ENCODE measurements at regions not wholly inside any gene's neighbourhood (a gene's known extent, or its start where the extent isn't known, plus 50 kb on each side); places are given as distances from the start of the nearest gene placed in this dataset.

DNA sequence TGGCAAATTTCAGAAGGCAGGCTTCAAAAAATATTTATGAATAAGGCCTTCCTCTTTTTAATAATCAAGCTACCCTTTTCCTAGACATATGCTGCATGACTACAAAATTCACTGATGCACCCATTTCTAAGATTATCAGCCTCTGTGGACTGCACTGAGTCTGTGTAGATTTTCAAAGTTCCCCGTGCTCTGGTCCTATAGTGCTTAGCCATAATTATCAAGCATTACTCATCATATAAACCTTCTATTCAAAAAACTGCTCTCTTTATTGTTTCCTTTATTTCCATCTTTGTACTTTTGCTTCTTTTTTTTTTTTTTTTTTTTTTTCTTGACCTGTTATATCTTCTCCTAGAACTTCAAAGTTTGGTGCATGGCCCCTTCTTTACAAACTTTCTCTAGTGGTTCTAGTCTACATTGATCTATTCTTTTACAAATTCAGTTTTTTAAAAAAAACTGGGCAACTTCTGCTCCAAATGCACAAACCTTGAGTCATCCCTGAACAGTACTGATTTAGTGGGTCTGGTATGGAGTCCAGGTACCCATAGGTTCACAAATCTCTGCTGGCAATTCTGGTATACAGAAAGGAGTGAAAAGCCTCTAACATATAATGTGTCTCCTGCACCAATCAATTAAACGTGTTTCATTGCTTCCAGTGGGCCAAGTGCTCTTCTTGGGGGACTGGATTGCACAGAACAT, 481.9 kb downstream of the NUP35 start:
- H3K36me3 ChIP-seq (ENCODE audit: control insufficient read depth in 3 of 3, insufficient read depth in 2 of 3, low read depth in 1 of 3, low read length in 3 of 3) = no peaks in the 10 kb centered on the region
- peaks cover 0 to 6% (median 0%) of the 10 kb centered on the region in 3 donors for H3K4me1 ChIP-seq (ENCODE audit: control insufficient read depth in 3 of 3, insufficient read depth in 2 of 3, low read depth in 1 of 3, low read length in 2 of 3)
- no peak overlapping the region for H3K27ac ChIP-seq (ENCODE audit: low read depth in 1 of 3, low read length in 2 of 3)
- no peaks in the 10 kb centered on the region for H3K27me3 ChIP-seq (ENCODE audit: control insufficient read depth in 3 of 3, insufficient read depth in 3 of 3, low read length in 3 of 3)
- DNase-seq (no peak), FAIRE-seq (no peak)
- WGBS, 3 donors = 71 to 81% (median 79%) methylated on average over 2 of the region's 2 CpGs
- no peaks in the 10 kb centered on the region for H3K9me3 ChIP-seq (ENCODE audit: control insufficient read depth in 2 of 2, insufficient read depth in 1 of 2, low read depth in 1 of 2, low read length in 1 of 2)
- no peak overlapping the region for H3K4me3 ChIP-seq (ENCODE audit: low read depth in 1 of 3, low read length in 3 of 3)

DNA sequence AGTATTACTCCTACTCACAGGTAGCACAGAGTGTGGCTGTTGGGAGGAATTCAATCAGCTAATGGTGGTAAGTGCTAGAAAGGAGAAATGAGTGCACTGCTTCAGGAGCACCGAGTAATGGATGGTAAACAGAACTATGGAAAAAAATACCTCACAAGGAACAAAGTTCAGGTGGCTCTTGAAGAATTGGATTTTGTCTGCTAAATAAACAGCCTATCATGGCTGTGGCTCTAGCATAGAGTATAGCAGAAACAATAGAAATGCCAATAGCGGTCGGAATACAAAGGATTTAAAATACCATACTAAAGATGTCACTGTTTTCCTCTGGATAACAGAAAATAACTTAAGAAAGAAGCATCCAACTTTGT, 482.5 kb downstream of the NUP35 start:
- FAIRE-seq (no peak), DNase-seq (peak in 1 of 2 donors; percentile 18)
- H3K36me3 ChIP-seq (ENCODE audit: control insufficient read depth in 3 of 3, insufficient read depth in 2 of 3, low read depth in 1 of 3, low read length in 3 of 3) = no peaks in the 10 kb centered on the region
- H3K27me3 ChIP-seq (ENCODE audit: control insufficient read depth in 3 of 3, insufficient read depth in 3 of 3, low read length in 3 of 3) = no peaks in the 10 kb centered on the region
- H3K27ac ChIP-seq (ENCODE audit: low read depth in 1 of 3, low read length in 2 of 3) = no peak overlapping the region
- no peaks in the 10 kb centered on the region for H3K9me3 ChIP-seq (ENCODE audit: control insufficient read depth in 2 of 2, insufficient read depth in 1 of 2, low read depth in 1 of 2, low read length in 1 of 2)
- peaks cover 0 to 6% (median 0%) of the 10 kb centered on the region in 3 donors for H3K4me1 ChIP-seq (ENCODE audit: control insufficient read depth in 3 of 3, insufficient read depth in 2 of 3, low read depth in 1 of 3, low read length in 2 of 3)
- no peak overlapping the region for H3K4me3 ChIP-seq (ENCODE audit: low read depth in 1 of 3, low read length in 3 of 3)
- WGBS, 3 donors = 54 to 78% (median 65%) methylated on average over 3 of the region's 3 CpGs

DNA sequence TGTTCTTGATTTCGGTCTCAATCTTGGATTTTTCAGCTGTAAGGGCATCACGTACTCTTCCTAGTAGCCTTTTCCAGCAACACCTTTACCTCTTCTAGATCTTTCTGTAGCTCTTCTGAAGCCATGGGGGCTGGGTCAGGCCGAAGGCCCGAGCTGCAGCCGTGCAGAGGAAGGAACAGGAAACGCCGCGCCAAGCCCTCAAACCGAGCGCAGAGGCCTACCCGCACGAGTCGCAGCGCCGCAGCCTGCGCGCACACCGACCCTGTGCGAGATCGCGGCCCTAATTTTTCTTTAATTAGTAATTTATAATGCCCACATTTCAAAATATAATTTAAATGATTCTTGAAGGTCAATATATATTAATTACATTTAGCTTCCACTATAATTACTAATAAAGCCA, 483.8 kb downstream of the NUP35 start:
- DNase-seq = no peak
- FAIRE-seq = no peak
- H3K27me3 ChIP-seq (ENCODE audit: control insufficient read depth in 3 of 3, insufficient read depth in 3 of 3, low read length in 3 of 3) = no peaks in the 10 kb centered on the region
- no peaks in the 10 kb centered on the region for H3K9me3 ChIP-seq (ENCODE audit: control insufficient read depth in 2 of 2, insufficient read depth in 1 of 2, low read depth in 1 of 2, low read length in 1 of 2)
- H3K27ac ChIP-seq (ENCODE audit: low read depth in 1 of 3, low read length in 2 of 3) = no peak overlapping the region
- H3K4me1 ChIP-seq (ENCODE audit: control insufficient read depth in 3 of 3, insufficient read depth in 2 of 3, low read depth in 1 of 3, low read length in 2 of 3) = peaks cover 0 to 6% (median 0%) of the 10 kb centered on the region in 3 donors
- H3K36me3 ChIP-seq (ENCODE audit: control insufficient read depth in 3 of 3, insufficient read depth in 2 of 3, low read depth in 1 of 3, low read length in 3 of 3) = no peaks in the 10 kb centered on the region
- no peak overlapping the region for H3K4me3 ChIP-seq (ENCODE audit: low read depth in 1 of 3, low read length in 3 of 3)
- 96 to 97% (median 96%) methylated on average over 21 of the region's 21 CpGs for WGBS, 3 donors

DNA sequence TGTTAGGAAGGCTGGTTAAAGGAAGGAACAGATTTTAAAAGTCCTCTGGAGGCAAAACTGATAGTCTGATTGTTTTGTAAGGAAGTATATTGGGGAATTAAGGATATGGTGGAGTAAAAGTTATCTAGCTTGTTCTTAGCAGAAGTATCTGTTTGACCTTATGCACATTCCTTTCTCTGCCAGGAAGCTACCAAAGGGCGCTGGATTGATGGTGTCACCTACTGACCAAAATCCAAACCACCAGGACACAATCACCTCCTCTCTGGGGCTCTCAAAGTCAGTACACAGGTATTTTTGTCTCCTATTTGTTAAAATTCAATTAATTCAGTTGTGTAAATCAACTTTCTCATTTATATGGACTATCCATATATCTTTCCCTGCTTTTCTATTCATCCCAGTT, 484.5 kb downstream of the NUP35 start:
- Histone ChIP-seq H3K4me3 (ENCODE audit: low read depth in 1 of 3, low read length in 3 of 3) (no peak overlapping the region), H3K27me3 (ENCODE audit: control insufficient read depth in 3 of 3, insufficient read depth in 3 of 3, low read length in 3 of 3) (no peaks in the 10 kb centered on the region), H3K4me1 (ENCODE audit: control insufficient read depth in 3 of 3, insufficient read depth in 2 of 3, low read depth in 1 of 3, low read length in 2 of 3) (peaks cover 0 to 6% (median 0%) of the 10 kb centered on the region in 3 donors), H3K27ac (ENCODE audit: low read depth in 1 of 3, low read length in 2 of 3) (no peak overlapping the region), H3K9me3 (ENCODE audit: control insufficient read depth in 2 of 2, insufficient read depth in 1 of 2, low read depth in 1 of 2, low read length in 1 of 2) (no peaks in the 10 kb centered on the region), H3K36me3 (ENCODE audit: control insufficient read depth in 3 of 3, insufficient read depth in 2 of 3, low read depth in 1 of 3, low read length in 3 of 3) (no peaks in the 10 kb centered on the region)
- DNase-seq (no peak), FAIRE-seq (no peak)
- WGBS, 3 donors = 89 to 91% (median 90%) methylated on average over 1 of the region's 1 CpG

DNA sequence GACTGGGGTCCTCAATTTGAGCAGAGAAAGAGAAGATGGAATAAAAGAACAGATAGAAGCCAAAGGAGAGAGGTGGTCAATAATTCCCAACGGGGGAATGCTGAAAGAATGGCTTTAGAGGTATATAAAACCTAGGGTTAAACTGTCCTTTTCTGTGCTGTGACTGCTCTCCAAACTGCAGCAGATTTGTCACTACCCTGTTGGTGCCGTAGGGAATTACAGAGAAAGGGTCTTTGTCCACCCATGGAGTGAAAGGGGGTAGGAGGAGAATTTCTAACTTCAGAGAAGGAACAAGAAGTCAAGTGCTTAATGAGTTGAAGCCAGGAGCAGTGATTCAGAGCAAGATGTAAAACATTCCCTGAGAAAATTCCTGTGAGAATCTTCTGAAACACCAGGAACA, 486.5 kb downstream of the NUP35 start:
- no peak overlapping the region for H3K27ac ChIP-seq (ENCODE audit: low read depth in 1 of 3, low read length in 2 of 3)
- no peaks in the 10 kb centered on the region for H3K27me3 ChIP-seq (ENCODE audit: control insufficient read depth in 3 of 3, insufficient read depth in 3 of 3, low read length in 3 of 3)
- FAIRE-seq (no peak), DNase-seq (no peak)
- H3K4me3 ChIP-seq (ENCODE audit: low read depth in 1 of 3, low read length in 3 of 3) = no peak overlapping the region
- no peaks in the 10 kb centered on the region for H3K4me1 ChIP-seq (ENCODE audit: control insufficient read depth in 3 of 3, insufficient read depth in 2 of 3, low read depth in 1 of 3, low read length in 2 of 3)
- WGBS, 3 donors = 58 to 69% (median 62%) methylated on average over 2 of the region's 2 CpGs
- no peaks in the 10 kb centered on the region for H3K9me3 ChIP-seq (ENCODE audit: control insufficient read depth in 2 of 2, insufficient read depth in 1 of 2, low read depth in 1 of 2, low read length in 1 of 2)
- no peaks in the 10 kb centered on the region for H3K36me3 ChIP-seq (ENCODE audit: control insufficient read depth in 3 of 3, insufficient read depth in 2 of 3, low read depth in 1 of 3, low read length in 3 of 3)

DNA sequence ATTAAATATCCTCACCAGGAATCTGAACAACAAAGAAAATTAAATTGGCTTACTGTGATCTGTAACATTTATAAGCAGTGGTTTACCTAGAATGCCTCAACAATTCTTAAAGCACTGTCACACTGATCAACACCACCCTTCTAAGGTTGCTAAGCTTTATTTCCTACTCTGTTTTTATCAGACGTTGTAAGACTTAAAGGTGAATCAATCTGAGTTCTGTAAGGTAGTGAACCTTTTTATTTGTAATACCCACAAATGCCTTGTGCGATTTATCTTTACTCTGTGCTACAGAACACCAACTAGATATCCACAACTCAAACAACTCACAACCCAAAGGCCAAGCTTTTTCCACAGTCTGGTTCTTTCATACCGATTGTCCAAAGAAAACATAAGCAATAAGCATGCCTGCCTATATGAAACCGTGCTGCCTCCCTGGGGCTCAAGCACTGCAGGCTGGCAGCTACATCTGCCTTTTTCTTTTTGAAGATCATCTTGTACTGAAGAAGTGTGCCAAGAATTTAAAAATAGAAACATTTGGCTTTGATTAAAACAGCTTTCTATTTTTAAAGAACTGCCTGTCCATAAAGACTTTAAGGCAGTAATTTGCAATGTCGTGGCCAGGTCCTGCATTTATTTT, 490.7 kb downstream of the NUP35 start:
- no peaks in the 10 kb centered on the region for H3K36me3 ChIP-seq (ENCODE audit: control insufficient read depth in 3 of 3, insufficient read depth in 2 of 3, low read depth in 1 of 3, low read length in 3 of 3)
- WGBS, 3 donors = 62 to 75% (median 74%) methylated on average over 5 of the region's 5 CpGs
- DNase-seq = no peak
- no peaks in the 10 kb centered on the region for H3K27me3 ChIP-seq (ENCODE audit: control insufficient read depth in 3 of 3, insufficient read depth in 3 of 3, low read length in 3 of 3)
- no peak overlapping the region for H3K4me3 ChIP-seq (ENCODE audit: low read depth in 1 of 3, low read length in 3 of 3)
- no peak for FAIRE-seq
- H3K9me3 ChIP-seq (ENCODE audit: control insufficient read depth in 2 of 2, insufficient read depth in 1 of 2, low read depth in 1 of 2, low read length in 1 of 2) = no peaks in the 10 kb centered on the region
- no peak overlapping the region for H3K27ac ChIP-seq (ENCODE audit: low read depth in 1 of 3, low read length in 2 of 3)
- no peaks in the 10 kb centered on the region for H3K4me1 ChIP-seq (ENCODE audit: control insufficient read depth in 3 of 3, insufficient read depth in 2 of 3, low read depth in 1 of 3, low read length in 2 of 3)

DNA sequence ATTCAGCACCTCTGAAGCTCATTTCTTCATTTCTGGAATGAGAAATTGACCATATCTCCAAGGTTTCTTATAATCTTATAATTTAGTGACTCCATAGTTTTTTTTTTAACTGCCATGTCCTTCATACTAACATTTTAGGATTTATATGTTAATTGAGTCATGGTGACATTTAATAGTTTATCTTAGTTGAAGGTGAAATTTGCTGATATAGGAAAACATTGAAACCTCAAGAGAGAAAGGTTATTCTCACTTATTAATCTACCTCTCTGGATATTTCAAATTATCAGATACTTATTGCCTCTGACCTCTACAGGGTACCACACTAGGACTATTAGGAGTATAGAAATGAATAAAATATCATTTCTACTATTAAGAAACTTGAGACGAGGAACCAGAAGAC, 499.0 kb downstream of the NUP35 start:
- Histone ChIP-seq H3K4me3 (ENCODE audit: low read depth in 1 of 3, low read length in 3 of 3) (no peak overlapping the region), H3K9me3 (ENCODE audit: control insufficient read depth in 2 of 2, insufficient read depth in 1 of 2, low read depth in 1 of 2, low read length in 1 of 2) (no peaks in the 10 kb centered on the region), H3K27ac (ENCODE audit: low read depth in 1 of 3, low read length in 2 of 3) (no peak overlapping the region), H3K4me1 (ENCODE audit: control insufficient read depth in 3 of 3, insufficient read depth in 2 of 3, low read depth in 1 of 3, low read length in 2 of 3) (no peaks in the 10 kb centered on the region), H3K27me3 (ENCODE audit: control insufficient read depth in 3 of 3, insufficient read depth in 3 of 3, low read length in 3 of 3) (no peaks in the 10 kb centered on the region), H3K36me3 (ENCODE audit: control insufficient read depth in 3 of 3, insufficient read depth in 2 of 3, low read depth in 1 of 3, low read length in 3 of 3) (no peaks in the 10 kb centered on the region)
- DNase-seq = no peak
- WGBS, 3 donors = 85 to 97% (median 89%) methylated on average over 1 of the region's 1 CpG
- FAIRE-seq = no peak

DNA sequence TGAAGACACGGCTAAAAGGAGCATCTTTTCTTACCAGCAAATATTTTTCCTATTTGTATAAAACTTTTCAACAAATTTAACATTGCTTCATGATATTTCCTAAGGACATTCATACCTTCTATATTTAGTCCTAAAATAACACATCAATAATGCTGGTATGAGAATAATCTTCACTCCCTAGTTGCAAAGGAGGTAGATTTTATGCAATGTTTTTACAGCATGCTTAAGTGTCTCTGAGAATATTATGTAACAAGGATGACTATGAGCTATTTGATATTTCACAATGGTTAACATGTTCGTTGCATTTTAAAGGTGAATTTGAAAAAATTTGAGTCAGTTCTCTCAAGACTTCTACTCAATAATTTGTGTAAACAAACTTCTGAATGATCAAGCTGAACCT, 506.7 kb downstream of the NUP35 start:
- H3K4me1 ChIP-seq (ENCODE audit: control insufficient read depth in 3 of 3, insufficient read depth in 2 of 3, low read depth in 1 of 3, low read length in 2 of 3) = no peaks in the 10 kb centered on the region
- no peaks in the 10 kb centered on the region for H3K27me3 ChIP-seq (ENCODE audit: control insufficient read depth in 3 of 3, insufficient read depth in 3 of 3, low read length in 3 of 3)
- no peak for DNase-seq
- no peak for FAIRE-seq
- 69 to 76% (median 75%) methylated on average over 2 of the region's 2 CpGs for WGBS, 3 donors
- H3K36me3 ChIP-seq (ENCODE audit: control insufficient read depth in 3 of 3, insufficient read depth in 2 of 3, low read depth in 1 of 3, low read length in 3 of 3) = no peaks in the 10 kb centered on the region
- no peak overlapping the region for H3K27ac ChIP-seq (ENCODE audit: low read depth in 1 of 3, low read length in 2 of 3)
- H3K9me3 ChIP-seq (ENCODE audit: control insufficient read depth in 2 of 2, insufficient read depth in 1 of 2, low read depth in 1 of 2, low read length in 1 of 2) = no peaks in the 10 kb centered on the region
- H3K4me3 ChIP-seq (ENCODE audit: low read depth in 1 of 3, low read length in 3 of 3) = no peak overlapping the region

DNA sequence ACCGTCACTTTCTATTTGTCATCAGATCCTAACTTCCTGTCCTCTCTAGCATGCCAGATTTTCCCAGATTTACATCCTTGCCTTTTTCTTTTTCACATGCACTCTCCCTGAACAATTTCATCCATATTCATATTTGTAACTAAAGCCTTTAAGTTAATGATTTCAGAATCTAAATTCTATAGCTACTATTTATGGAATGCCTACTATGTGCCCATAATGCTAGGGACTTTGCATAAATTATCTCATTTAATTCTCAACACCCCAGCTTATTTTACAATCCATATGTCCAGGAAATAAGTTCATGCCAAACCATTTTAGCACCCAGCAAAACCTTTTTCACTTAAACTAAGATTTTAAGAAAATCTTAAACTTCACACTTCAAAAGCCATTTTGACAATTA, 531.9 kb downstream of the NUP35 start:
- H3K36me3 ChIP-seq (ENCODE audit: control insufficient read depth in 3 of 3, insufficient read depth in 2 of 3, low read depth in 1 of 3, low read length in 3 of 3) = no peaks in the 10 kb centered on the region
- DNase-seq = no peak
- WGBS, 3 donors = 62 to 76% (median 67%) methylated on average over 1 of the region's 1 CpG
- peaks cover 0 to 4% of the 10 kb centered on the region in 2 donors for H3K9me3 ChIP-seq (ENCODE audit: control insufficient read depth in 2 of 2, insufficient read depth in 1 of 2, low read depth in 1 of 2, low read length in 1 of 2)
- H3K4me1 ChIP-seq (ENCODE audit: control insufficient read depth in 3 of 3, insufficient read depth in 2 of 3, low read depth in 1 of 3, low read length in 2 of 3) = no peaks in the 10 kb centered on the region
- no peak overlapping the region for H3K4me3 ChIP-seq (ENCODE audit: low read depth in 1 of 3, low read length in 3 of 3)
- no peak overlapping the region for H3K27ac ChIP-seq (ENCODE audit: low read depth in 1 of 3, low read length in 2 of 3)
- no peaks in the 10 kb centered on the region for H3K27me3 ChIP-seq (ENCODE audit: control insufficient read depth in 3 of 3, insufficient read depth in 3 of 3, low read length in 3 of 3)
- no peak for FAIRE-seq
